ENCODE measurements at regions not wholly inside any gene's neighbourhood (a gene's known extent, or its start where the extent isn't known, plus 50 kb on each side); places are given as distances from the start of the nearest gene placed in this dataset.
"Not testable (repeated sequence)": the region's sequence is repeated elsewhere in the genome, so short reads cannot be mapped to it uniquely, and the experiment has no call there.

- no peak for DNase-seq (ENCODE audit: low spot score)
These were observed 1005.5 kb downstream of the VRK1 start for GRCh38 chr14:97802430-97803373.

- no peak for DNase-seq (ENCODE audit: low spot score)
These were observed 1006.9 kb downstream of the VRK1 start for GRCh38 chr14:97804056-97804455.

GRCh38 chr14:97806891-97807290 is 1009.7 kb downstream of the VRK1 start:
- no peak for DNase-seq (ENCODE audit: low spot score)

- not testable (repeated sequence) for DNase-seq (ENCODE audit: low spot score)
These were observed 1011.4 kb downstream of the VRK1 start for GRCh38 chr14:97808541-97808940.

GRCh38 chr14:97813556-97813955 is 1016.4 kb downstream of the VRK1 start:
- DNase-seq (ENCODE audit: low spot score): no peak

- no peak for DNase-seq (ENCODE audit: low spot score)
These were observed 1023.6 kb downstream of the VRK1 start for GRCh38 chr14:97820781-97821180.

GRCh38 chr14:97824218-97824617 is 1027.0 kb downstream of the VRK1 start:
- DNase-seq (ENCODE audit: low spot score): no peak

GRCh38 chr14:97827746-97828145 is 1030.6 kb downstream of the VRK1 start:
- DNase-seq (ENCODE audit: low spot score): no peak

- DNase-seq (ENCODE audit: low spot score): no peak
These were observed 1035.6 kb downstream of the VRK1 start for GRCh38 chr14:97832776-97833175.

GRCh38 chr14:97838986-97839385 is 1041.8 kb downstream of the VRK1 start:
- no peak for DNase-seq (ENCODE audit: low spot score)

GRCh38 chr14:97840159-97840558 is 1043.0 kb downstream of the VRK1 start:
- no peak for DNase-seq (ENCODE audit: low spot score)

- no peak for DNase-seq (ENCODE audit: low spot score)
These were observed 1044.6 kb downstream of the VRK1 start for GRCh38 chr14:97841762-97842161.

- DNase-seq (ENCODE audit: low spot score): no peak
These were observed 1045.9 kb downstream of the VRK1 start for GRCh38 chr14:97843066-97843465.

- no peak for DNase-seq (ENCODE audit: low spot score)
These were observed 1046.9 kb downstream of the VRK1 start for GRCh38 chr14:97844042-97844441.

GRCh38 chr14:97846156-97846555 is 1049.0 kb downstream of the VRK1 start:
- DNase-seq (ENCODE audit: low spot score): no peak

GRCh38 chr14:97848317-97848980 is 1051.3 kb downstream of the VRK1 start:
- no peak for DNase-seq (ENCODE audit: low spot score)

GRCh38 chr14:97850466-97850865 is 1053.3 kb downstream of the VRK1 start:
- no peak for DNase-seq (ENCODE audit: low spot score)

- no peak for DNase-seq (ENCODE audit: low spot score)
These were observed 1053.7 kb downstream of the VRK1 start for GRCh38 chr14:97850886-97851285.

- DNase-seq (ENCODE audit: low spot score): no peak
These were observed 1054.3 kb downstream of the VRK1 start for GRCh38 chr14:97851428-97851995.

- no peak for DNase-seq (ENCODE audit: low spot score)
These were observed 1057.7 kb downstream of the VRK1 start for GRCh38 chr14:97854918-97855317.

- no peak for DNase-seq (ENCODE audit: low spot score)
These were observed 1069.0 kb downstream of the VRK1 start for GRCh38 chr14:97866195-97866594.

GRCh38 chr14:97866664-97867063 is 1069.5 kb downstream of the VRK1 start:
- no peak for DNase-seq (ENCODE audit: low spot score)

GRCh38 chr14:97873291-97873690 is 1076.1 kb downstream of the VRK1 start:
- no peak for DNase-seq (ENCODE audit: low spot score)

Data from HuH-7 (cell line).